ENCODE measurements at regions not wholly inside any gene's neighbourhood (a gene's known extent, or its start where the extent isn't known, plus 50 kb on each side); places are given as distances from the start of the nearest gene placed in this dataset.

- H3K4me3 ChIP-seq (replicated peaks in 1 of 3; ENCODE audit: insufficient read depth in 1 of 3, low read depth in 1 of 3, low read length in 3 of 3): no peak overlapping the region
- no peaks in the 10 kb centered on the region for H3K9me1 ChIP-seq (replicated peaks; ENCODE audit: control insufficient read depth, extremely low read depth, insufficient read depth, low read length)
- H3K4me2 ChIP-seq (ENCODE audit: insufficient read depth, low read length): no peak overlapping the region
- no peak overlapping the region for H3K9ac ChIP-seq (replicated peaks; ENCODE audit: extremely low read depth, insufficient read depth, low read length)
- peaks cover 4% of the 10 kb centered on the region for H3K9me3 ChIP-seq (replicated peaks; ENCODE audit: control insufficient read depth, insufficient read depth, low read length)
- dilution Hi-C loops (cut with MboI; ENCODE audit: extremely low pct_ligation_motif_present, low sequenced_read_pairs) (no loop called here), intact Hi-C loops (cut with micrococcal nuclease) (no loop called here)
- H2AFZ ChIP-seq (ENCODE audit: low read depth, low read length): no peak overlapping the region
- DNase-seq (ENCODE audit: low read depth, low spot score) (no peak), FAIRE-seq (no peak)
- H3K4me1 ChIP-seq (ENCODE audit: control insufficient read depth, extremely low read depth, insufficient read depth, low read length): no peaks in the 10 kb centered on the region
- no peaks in the 10 kb centered on the region for H3K27me3 ChIP-seq (ENCODE audit: control insufficient read depth in 2 of 2, insufficient read depth in 2 of 2, low read length in 2 of 2)
- CTCF ChIA-PET: no interaction called here
- no peaks in the 10 kb centered on the region for H4K20me1 ChIP-seq (replicated peaks; ENCODE audit: control insufficient read depth, extremely low read depth, insufficient read depth, low read length)
- BruUV-seq (replicated peaks): no TSS peak
- TF ChIP-seq JUN (IDR thresholded peaks at IDR 0.05; ENCODE audit: borderline replicate concordance, insufficient read depth, insufficient read length, low read depth) (no peak), FOS (IDR thresholded peaks at IDR 0.05; ENCODE audit: borderline replicate concordance, insufficient read depth, low read length) (no peak), EZH2 (IDR thresholded peaks at IDR 0.05; ENCODE audit: borderline replicate concordance, low read depth, low read length, severe bottlenecking) (no peak), POLR2A (IDR thresholded peaks at IDR 0.05; ENCODE audit: low read depth, low read length) (no peak), POLR2AphosphoS5 (IDR thresholded peaks at IDR 0.05; ENCODE audit: insufficient read depth, low read depth, low read length) (no peak), MAX (IDR thresholded peaks at IDR 0.05; ENCODE audit: insufficient read depth, insufficient read length) (no peak), CTCF (IDR thresholded peaks at IDR 0.05; ENCODE audit: extremely low read depth in 1 of 2, insufficient read depth in 1 of 2, low read depth in 1 of 2, low read length in 2 of 2) (no peak), GATA2 (IDR thresholded peaks at IDR 0.05; ENCODE audit: insufficient read depth, insufficient read length, low read depth, low read length) (no peak), MYC (IDR thresholded peaks at IDR 0.05; ENCODE audit: low read depth, low read length) (no peak)
- H3K27ac ChIP-seq (ENCODE audit: insufficient read depth, low read depth, low read length): no peak overlapping the region
- POLR2A ChIA-PET: no interaction called here
- no peaks in the 10 kb centered on the region for H3K36me3 ChIP-seq (ENCODE audit: control insufficient read depth in 2 of 2, extremely low read depth in 1 of 2, insufficient read depth in 2 of 2, low read length in 2 of 2)
- no peaks in the 10 kb centered on the region for H3K79me2 ChIP-seq (ENCODE audit: control insufficient read depth, insufficient read depth, low read length)
These were observed 1453.3 kb downstream of the MAT2B start for GRCh38 chr5:164958688-164959087.

All from endothelial cell of umbilical vein (primary cell).